ENCODE measurements at regions not wholly inside any gene's neighbourhood (a gene's known extent, or its start where the extent isn't known, plus 50 kb on each side); places are given as distances from the start of the nearest gene placed in this dataset.
"Not testable (repeated sequence)": the region's sequence is repeated elsewhere in the genome, so short reads cannot be mapped to it uniquely, and the experiment has no call there.

- no peaks in the 10 kb centered on the region for H3K4me1 ChIP-seq
- TF ChIP-seq POLR2A (IDR thresholded peaks at IDR 0.05) = no peak
- TF ChIP-seq, protein P1, sequence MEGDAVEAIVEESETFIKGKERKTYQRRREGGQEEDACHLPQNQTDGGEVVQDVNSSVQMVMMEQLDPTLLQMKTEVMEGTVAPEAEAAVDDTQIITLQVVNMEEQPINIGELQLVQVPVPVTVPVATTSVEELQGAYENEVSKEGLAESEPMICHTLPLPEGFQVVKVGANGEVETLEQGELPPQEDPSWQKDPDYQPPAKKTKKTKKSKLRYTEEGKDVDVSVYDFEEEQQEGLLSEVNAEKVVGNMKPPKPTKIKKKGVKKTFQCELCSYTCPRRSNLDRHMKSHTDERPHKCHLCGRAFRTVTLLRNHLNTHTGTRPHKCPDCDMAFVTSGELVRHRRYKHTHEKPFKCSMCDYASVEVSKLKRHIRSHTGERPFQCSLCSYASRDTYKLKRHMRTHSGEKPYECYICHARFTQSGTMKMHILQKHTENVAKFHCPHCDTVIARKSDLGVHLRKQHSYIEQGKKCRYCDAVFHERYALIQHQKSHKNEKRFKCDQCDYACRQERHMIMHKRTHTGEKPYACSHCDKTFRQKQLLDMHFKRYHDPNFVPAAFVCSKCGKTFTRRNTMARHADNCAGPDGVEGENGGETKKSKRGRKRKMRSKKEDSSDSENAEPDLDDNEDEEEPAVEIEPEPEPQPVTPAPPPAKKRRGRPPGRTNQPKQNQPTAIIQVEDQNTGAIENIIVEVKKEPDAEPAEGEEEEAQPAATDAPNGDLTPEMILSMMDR (IDR thresholded peaks at IDR 0.05) = no peak
- WGBS, 4 donors = 70 to 78% (median 74%) methylated on average over 18 to 24 of the region's 24 CpGs
- DNase-seq (no peak), ATAC-seq (peak in 1 of 4 donors; percentile 44)
- intact Hi-C loops (cut with DNase I) = no loop called here
- H3K36me3 ChIP-seq = no peaks in the 10 kb centered on the region
- no peak overlapping the region for H3K27ac ChIP-seq
- no peak overlapping the region for H3K4me3 ChIP-seq
- H3K27me3 ChIP-seq = peaks cover 0 to 45% (median 10%) of the 10 kb centered on the region in 9 donors
- H3K9me3 ChIP-seq = no peaks in the 10 kb centered on the region
Observed at GRCh38 chr22:48417225-48418070, 1410.2 kb downstream of the BRD1 start.

GRCh38 chr22:48416396-48417224 is 1411.1 kb downstream of the BRD1 start:
- no peak overlapping the region for H3K27ac ChIP-seq
- intact Hi-C loops (cut with DNase I) = no loop called here
- DNase-seq (no peak), ATAC-seq (no peak)
- no peak for TF ChIP-seq POLR2A (IDR thresholded peaks at IDR 0.05)
- TF ChIP-seq, protein P1 (IDR thresholded peaks at IDR 0.05) = no peak
- 36 to 43% (median 38%) methylated on average over 15 to 16 of the region's 16 CpGs for WGBS, 4 donors
- no peaks in the 10 kb centered on the region for H3K36me3 ChIP-seq
- no peaks in the 10 kb centered on the region for H3K4me1 ChIP-seq
- H3K4me3 ChIP-seq = no peak overlapping the region
- H3K9me3 ChIP-seq = no peaks in the 10 kb centered on the region
- peaks cover 0 to 45% (median 10%) of the 10 kb centered on the region in 9 donors for H3K27me3 ChIP-seq

- intact Hi-C loops (cut with DNase I) = no loop called here
- DNase-seq (no peak), ATAC-seq (no peak)
- peaks cover 0 to 45% (median 10%) of the 10 kb centered on the region in 9 donors for H3K27me3 ChIP-seq
- H3K36me3 ChIP-seq = no peaks in the 10 kb centered on the region
- no peak overlapping the region for H3K27ac ChIP-seq
- no peaks in the 10 kb centered on the region for H3K4me1 ChIP-seq
- TF ChIP-seq POLR2A (IDR thresholded peaks at IDR 0.05) = no peak
- TF ChIP-seq, protein P1 (IDR thresholded peaks at IDR 0.05) = no peak
- WGBS, 4 donors = 56 to 71% (median 66%) methylated on average over 13 to 14 of the region's 14 CpGs
- H3K4me3 ChIP-seq = no peak overlapping the region
- H3K9me3 ChIP-seq = no peaks in the 10 kb centered on the region
Observed at GRCh38 chr22:48415520-48415919, 1412.2 kb downstream of the BRD1 start.

- no peaks in the 10 kb centered on the region for H3K36me3 ChIP-seq
- TF ChIP-seq, protein P1 (IDR thresholded peaks at IDR 0.05) = no peak
- no peak for TF ChIP-seq POLR2A (IDR thresholded peaks at IDR 0.05)
- no peak for ATAC-seq
- WGBS, 4 donors = 80 to 98% (median 85%) methylated on average over 2 to 3 of the region's 3 CpGs
- H3K4me3 ChIP-seq = no peak overlapping the region
- intact Hi-C loops (cut with DNase I) = no loop called here
- no peaks in the 10 kb centered on the region for H3K4me1 ChIP-seq
- H3K27me3 ChIP-seq = peaks cover 0 to 42% (median 10%) of the 10 kb centered on the region in 9 donors
- DNase-seq = no peak
- H3K27ac ChIP-seq = no peak overlapping the region
- no peaks in the 10 kb centered on the region for H3K9me3 ChIP-seq
Observed at GRCh38 chr22:48414651-48415050, 1413.0 kb downstream of the BRD1 start.

DNA sequence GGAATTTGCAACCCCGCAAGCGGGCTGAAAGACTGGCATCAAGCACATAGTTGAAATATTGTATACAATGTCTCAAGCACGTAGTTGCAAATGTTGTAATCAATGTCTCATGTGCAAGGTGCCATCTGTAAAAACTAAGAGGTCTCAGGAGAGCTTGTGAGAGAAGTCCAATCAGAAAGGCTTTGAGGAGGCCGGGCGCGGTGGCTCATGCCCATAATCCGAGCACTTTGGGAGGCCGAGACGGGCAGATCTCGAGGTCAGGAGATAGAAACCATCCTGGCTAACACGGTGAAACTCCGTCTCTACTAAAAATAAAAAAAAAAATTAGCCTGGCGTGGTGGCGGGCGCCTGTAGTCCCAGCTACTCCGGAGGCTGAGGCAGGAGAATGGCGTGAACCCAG is 1414.7 kb downstream of the BRD1 start:
- H3K9me3 ChIP-seq; H3K4me3 ChIP-seq; intact Hi-C loops (cut with DNase I); H3K4me1 ChIP-seq; DNase-seq; ATAC-seq; H3K27ac ChIP-seq; H3K36me3 ChIP-seq: not testable (repeated sequence)
- 84 to 92% (median 89%) methylated on average over 17 of the region's 17 CpGs for WGBS, 4 donors
- peaks cover 0 to 29% (median 10%) of the 10 kb centered on the region in 9 donors for H3K27me3 ChIP-seq

All from heart left ventricle (tissue), 16 donors.